ENCODE measurements at regions not wholly inside any gene's neighbourhood (a gene's known extent, or its start where the extent isn't known, plus 50 kb on each side); places are given as distances from the start of the nearest gene placed in this dataset.

- POLR2A ChIA-PET: no interaction called here
- TF ChIP-seq BHLHE40 (IDR thresholded peaks at IDR 0.05; ENCODE audit: borderline replicate concordance) (no peak), LEF1 (IDR thresholded peaks at IDR 0.05; ENCODE audit: borderline replicate concordance) (no peak), CTBP1 (IDR thresholded peaks at IDR 0.05; ENCODE audit: borderline replicate concordance) (no peak), ELF4 (IDR thresholded peaks at IDR 0.05) (no peak), FOXA1 (IDR thresholded peaks at IDR 0.05) (no peak), SUZ12 (IDR thresholded peaks at IDR 0.05) (no peak), TARDBP (IDR thresholded peaks at IDR 0.05) (no peak), NFRKB (IDR thresholded peaks at IDR 0.05) (no peak)
- CTCF ChIA-PET: no interaction called here
- no peak for DNase-seq (ENCODE audit: extremely low spot score)
These were observed 1222.2 kb downstream of the STIM2 start for GRCh38 chr4:28082686-28083390.

GRCh38 chr4:28092610-28093009 is 1232.0 kb downstream of the STIM2 start:
- ChIA-PET POLR2A (no interaction called here), CTCF (no interaction called here)
- no peak for DNase-seq (ENCODE audit: extremely low spot score)
- TF ChIP-seq FOXK2 (IDR thresholded peaks at IDR 0.05): no peak
- no peak for TF ChIP-seq ARNT (IDR thresholded peaks at IDR 0.05)
- TF ChIP-seq SUZ12 (IDR thresholded peaks at IDR 0.05): no peak
- TF ChIP-seq L3MBTL2 (conservative IDR thresholded peaks at IDR 0.05): no peak
- TF ChIP-seq FOXM1 (IDR thresholded peaks at IDR 0.05; ENCODE audit: borderline replicate concordance): no peak
- no peak for TF ChIP-seq BHLHE40 (IDR thresholded peaks at IDR 0.05; ENCODE audit: borderline replicate concordance)
- TF ChIP-seq FOXA1 (IDR thresholded peaks at IDR 0.05): no peak
- TF ChIP-seq TARDBP (IDR thresholded peaks at IDR 0.05): no peak
- TF ChIP-seq NFRKB (IDR thresholded peaks at IDR 0.05): no peak
- no peak for TF ChIP-seq CTBP1 (IDR thresholded peaks at IDR 0.05; ENCODE audit: borderline replicate concordance)
- no peak for TF ChIP-seq ELF4 (IDR thresholded peaks at IDR 0.05)
- TF ChIP-seq SP1 (IDR thresholded peaks at IDR 0.05): no peak

GRCh38 chr4:28093071-28093470 is 1232.4 kb downstream of the STIM2 start:
- ChIA-PET CTCF (no interaction called here), POLR2A (no interaction called here)
- no peak for TF ChIP-seq LEF1 (IDR thresholded peaks at IDR 0.05; ENCODE audit: borderline replicate concordance)
- TF ChIP-seq NFRKB (IDR thresholded peaks at IDR 0.05): no peak
- no peak for TF ChIP-seq PKNOX1 (IDR thresholded peaks at IDR 0.05)
- no peak for TF ChIP-seq SUZ12 (IDR thresholded peaks at IDR 0.05)
- no peak for TF ChIP-seq SP1 (IDR thresholded peaks at IDR 0.05)
- no peak for TF ChIP-seq L3MBTL2 (conservative IDR thresholded peaks at IDR 0.05)
- no peak for TF ChIP-seq BHLHE40 (IDR thresholded peaks at IDR 0.05; ENCODE audit: borderline replicate concordance)
- TF ChIP-seq ZNF384 (IDR thresholded peaks at IDR 0.05): no peak
- no peak for TF ChIP-seq FOXM1 (IDR thresholded peaks at IDR 0.05; ENCODE audit: borderline replicate concordance)
- TF ChIP-seq TARDBP (IDR thresholded peaks at IDR 0.05): no peak
- no peak for TF ChIP-seq CTBP1 (IDR thresholded peaks at IDR 0.05; ENCODE audit: borderline replicate concordance)
- TF ChIP-seq FOXA1 (IDR thresholded peaks at IDR 0.05): no peak
- TF ChIP-seq ARNT (IDR thresholded peaks at IDR 0.05): no peak
- TF ChIP-seq FOXK2 (IDR thresholded peaks at IDR 0.05): no peak
- TF ChIP-seq HDGF (IDR thresholded peaks at IDR 0.05; ENCODE audit: borderline replicate concordance): no peak
- TF ChIP-seq ELF4 (IDR thresholded peaks at IDR 0.05): no peak
- DNase-seq (ENCODE audit: extremely low spot score): no peak

GRCh38 chr4:28101583-28101982 is 1240.9 kb downstream of the STIM2 start:
- ChIA-PET POLR2A (no interaction called here), CTCF (no interaction called here)
- DNase-seq (ENCODE audit: extremely low spot score): no peak
- no peak for TF ChIP-seq SP1 (IDR thresholded peaks at IDR 0.05)
- TF ChIP-seq BHLHE40 (IDR thresholded peaks at IDR 0.05; ENCODE audit: borderline replicate concordance): no peak
- TF ChIP-seq NFRKB (IDR thresholded peaks at IDR 0.05): no peak
- TF ChIP-seq SUZ12 (IDR thresholded peaks at IDR 0.05): no peak
- TF ChIP-seq ZNF384 (IDR thresholded peaks at IDR 0.05): no peak
- no peak for TF ChIP-seq L3MBTL2 (conservative IDR thresholded peaks at IDR 0.05)
- TF ChIP-seq FOXA1 (IDR thresholded peaks at IDR 0.05): no peak
- no peak for TF ChIP-seq TARDBP (IDR thresholded peaks at IDR 0.05)
- TF ChIP-seq ELF4 (IDR thresholded peaks at IDR 0.05): no peak
- TF ChIP-seq PKNOX1 (IDR thresholded peaks at IDR 0.05): no peak
- TF ChIP-seq HDGF (IDR thresholded peaks at IDR 0.05; ENCODE audit: borderline replicate concordance): no peak
- no peak for TF ChIP-seq FOXM1 (IDR thresholded peaks at IDR 0.05; ENCODE audit: borderline replicate concordance)
- no peak for TF ChIP-seq CTBP1 (IDR thresholded peaks at IDR 0.05; ENCODE audit: borderline replicate concordance)

GRCh38 chr4:28105271-28105859 is 1244.7 kb downstream of the STIM2 start:
- ChIA-PET POLR2A (no interaction called here), CTCF (no interaction called here)
- DNase-seq (ENCODE audit: extremely low spot score): no peak

More at GRCh38 chr4:28105271-28105859, 1244.7 kb downstream of the STIM2 start:
- TF ChIP-seq PKNOX1 (IDR thresholded peaks at IDR 0.05) (no peak), TARDBP (IDR thresholded peaks at IDR 0.05) (no peak), HDGF (IDR thresholded peaks at IDR 0.05; ENCODE audit: borderline replicate concordance) (no peak), FOXM1 (IDR thresholded peaks at IDR 0.05; ENCODE audit: borderline replicate concordance) (no peak), SP1 (IDR thresholded peaks at IDR 0.05) (no peak), FOXA1 (IDR thresholded peaks at IDR 0.05) (no peak), BHLHE40 (IDR thresholded peaks at IDR 0.05; ENCODE audit: borderline replicate concordance) (no peak), ELF4 (IDR thresholded peaks at IDR 0.05) (no peak), NFRKB (IDR thresholded peaks at IDR 0.05) (no peak), ARNT (IDR thresholded peaks at IDR 0.05) (no peak), CTBP1 (IDR thresholded peaks at IDR 0.05; ENCODE audit: borderline replicate concordance) (no peak), FOXK2 (IDR thresholded peaks at IDR 0.05) (no peak), SUZ12 (IDR thresholded peaks at IDR 0.05) (no peak), L3MBTL2 (conservative IDR thresholded peaks at IDR 0.05) (no peak), ZNF384 (IDR thresholded peaks at IDR 0.05) (no peak), LEF1 (IDR thresholded peaks at IDR 0.05; ENCODE audit: borderline replicate concordance) (no peak)

All from HEK293T (cell line).